DMS153 treated with DMSO at 0.1 percent for 48 hours (cell line): ENCODE measurements at regions not wholly inside any gene's neighbourhood (a gene's known extent, or its start where the extent isn't known, plus 50 kb on each side); places are given as distances from the start of the nearest gene placed in this dataset.
A peak's percentile ranks its signal among the peaks of the same experiment; 100 is the strongest.

ENCODE experiments used
- DNase-seq: peaks from one replicate; lab custom pipeline; 2025; ENCODE audit not compliant: unreplicated experiment; lab: John Stamatoyannopoulos, UW

DNA sequence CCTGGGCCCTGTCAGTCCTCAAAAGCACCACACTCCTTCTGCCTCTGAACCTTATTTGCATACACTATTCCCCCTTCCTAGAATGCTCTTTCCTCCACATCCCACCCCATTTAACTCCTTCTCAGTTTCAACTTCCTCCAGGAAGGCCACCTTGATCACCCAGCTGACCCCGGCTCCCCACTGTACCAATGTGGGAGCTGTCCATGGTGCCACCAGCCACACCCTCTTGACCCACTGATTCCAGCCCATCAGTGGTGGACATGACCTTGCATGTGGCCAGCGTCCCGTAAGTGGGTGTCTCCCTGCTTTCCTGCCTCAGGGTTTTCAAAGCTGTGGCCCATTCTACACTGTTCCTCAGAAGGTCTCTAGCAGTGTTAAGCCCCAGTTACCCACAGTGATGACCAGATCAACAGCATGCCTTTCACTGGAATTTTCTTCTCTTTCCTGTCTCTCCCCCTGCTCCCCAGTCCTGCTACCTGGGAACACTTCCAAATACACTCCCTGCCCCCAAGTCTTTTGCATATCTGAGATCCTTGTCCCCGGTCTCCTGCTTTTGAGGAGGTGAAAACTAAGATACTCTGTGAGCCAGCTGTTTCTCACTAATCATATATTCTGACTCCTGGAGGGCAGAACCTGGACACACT lies 346.6 kb downstream of the MN1 start:
- DNase-seq, result no peak

DNA sequence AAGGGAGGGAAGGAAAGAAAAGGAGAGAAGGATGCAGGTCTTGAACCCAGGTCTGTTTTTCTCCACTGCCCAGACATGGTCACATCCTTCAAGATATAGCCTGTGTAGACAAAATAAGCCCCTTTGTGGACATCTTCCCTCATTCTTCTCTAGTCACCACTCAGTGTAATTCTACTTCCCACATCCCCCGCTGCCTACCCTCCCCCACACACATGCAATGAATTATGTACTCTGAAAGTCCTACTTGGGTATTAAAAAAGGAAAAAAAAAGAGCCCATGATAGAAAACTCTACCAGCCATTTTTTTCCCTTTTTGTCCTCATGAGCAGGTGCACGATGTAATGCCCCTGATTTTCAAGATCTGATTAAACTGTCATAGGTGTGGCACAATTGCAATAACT lies 346.0 kb downstream of the MN1 start:
- DNase-seq, result no peak

DNA sequence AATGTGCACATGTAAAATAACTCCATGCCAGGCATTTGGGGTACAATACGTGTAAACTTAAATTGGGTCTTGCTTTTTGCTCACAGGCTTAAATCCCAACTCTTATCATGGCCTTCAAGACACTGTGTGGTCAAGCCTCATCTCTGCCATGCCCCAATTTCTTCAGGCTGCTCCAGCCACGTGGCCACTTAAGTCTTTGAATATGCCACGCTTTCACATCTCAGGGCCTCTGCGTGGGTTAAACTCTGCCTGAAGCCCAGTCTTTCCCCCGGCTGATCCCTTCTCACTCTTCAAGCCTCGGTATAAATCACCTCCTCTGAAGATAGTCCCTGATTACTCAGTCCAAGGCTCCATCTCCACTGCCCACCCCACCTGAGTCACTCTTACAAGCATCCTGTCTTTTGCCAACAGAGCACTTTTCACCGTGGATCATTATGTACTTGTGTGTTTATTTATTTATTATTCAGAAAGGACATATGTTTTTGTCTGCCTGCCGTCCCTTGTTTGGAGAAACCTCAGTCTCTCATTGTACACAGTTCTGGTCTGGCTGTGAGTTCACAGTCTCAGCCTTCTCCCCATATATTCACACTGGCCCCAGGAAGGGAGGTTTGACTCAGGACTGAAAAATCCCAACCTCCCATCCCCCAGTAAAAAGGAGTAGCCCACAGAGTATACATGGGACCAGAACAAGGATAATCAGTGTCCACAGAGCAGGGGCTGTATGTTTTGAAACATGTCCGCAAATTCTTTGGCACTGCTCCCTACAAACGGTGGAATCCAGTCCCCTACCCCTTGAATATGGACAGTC lies 344.7 kb downstream of the MN1 start:
- no peak for DNase-seq

DNA sequence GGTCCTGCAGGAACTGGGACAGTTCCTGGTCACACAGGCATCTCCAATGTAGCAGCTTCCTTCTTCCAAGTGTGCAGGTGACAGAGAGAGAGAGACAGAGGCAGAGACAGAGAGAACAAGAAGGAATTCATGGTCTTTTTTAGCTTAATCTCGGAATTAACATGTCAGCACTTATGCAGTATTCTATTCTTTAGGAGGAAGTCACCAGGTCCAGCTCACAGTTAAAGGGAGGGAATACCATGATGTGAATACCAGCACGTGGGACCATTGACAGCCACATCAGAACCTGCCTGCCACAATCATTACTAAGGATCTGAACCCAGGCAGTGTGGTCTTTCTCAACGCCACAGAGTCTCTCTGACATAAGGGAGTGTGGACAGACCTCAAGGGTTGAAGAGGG lies 341.6 kb downstream of the MN1 start:
- no peak for DNase-seq

DNA sequence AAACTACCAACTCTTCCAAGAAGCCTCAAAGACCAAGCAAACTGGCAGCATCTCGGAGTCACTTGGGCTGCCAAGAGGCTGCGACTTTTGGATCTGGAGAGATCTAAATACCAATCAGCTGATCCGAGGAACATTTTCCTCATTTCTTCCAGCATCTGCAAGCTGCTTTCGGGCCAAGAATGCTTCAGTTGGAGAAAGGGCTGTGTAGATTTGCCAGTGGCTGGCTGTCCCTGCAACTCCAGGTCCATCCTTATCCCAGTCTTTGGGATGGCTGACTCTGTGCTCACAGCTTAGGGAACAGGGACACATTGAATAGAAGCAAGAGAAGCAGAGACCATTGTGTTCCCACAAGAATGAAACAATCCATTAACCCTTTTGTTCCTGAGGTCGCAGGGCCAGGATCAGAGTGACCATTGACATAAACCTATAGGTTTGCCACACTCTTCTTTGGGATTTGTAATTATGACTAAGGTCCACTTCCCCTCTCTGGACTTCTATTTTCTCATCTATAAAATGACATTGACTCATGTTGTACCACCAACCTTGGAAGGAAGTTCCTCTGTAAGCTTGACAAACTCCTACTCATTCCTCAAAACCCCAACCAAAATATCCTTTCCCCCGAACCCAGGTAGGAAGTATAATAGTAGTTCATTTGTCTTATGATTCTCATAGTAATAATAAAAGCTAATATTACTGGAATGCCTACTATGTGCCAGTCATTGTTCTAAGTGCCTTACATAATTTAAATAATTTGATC lies 340.8 kb downstream of the MN1 start:
- no peak for DNase-seq

DNA sequence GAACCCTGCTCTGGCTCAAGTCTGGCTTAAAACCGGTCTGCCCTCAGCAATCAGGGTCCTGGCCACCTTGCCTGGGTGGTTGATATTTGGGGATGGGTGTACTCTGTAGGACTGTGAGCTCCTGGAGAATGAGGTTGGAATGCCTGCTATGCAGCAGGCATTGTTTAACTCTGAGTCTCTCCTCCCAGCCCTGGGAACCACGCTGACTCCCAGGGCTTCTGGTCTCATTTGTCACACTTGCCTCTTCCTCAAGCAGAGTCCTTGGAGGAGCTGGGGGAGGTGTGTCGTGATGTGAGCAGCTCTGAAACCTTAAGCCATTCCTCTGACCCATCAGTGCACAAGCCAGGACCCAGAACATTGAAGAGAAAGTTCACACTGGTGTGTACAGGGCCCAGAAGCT lies 340.1 kb downstream of the MN1 start:
- no peak for DNase-seq

DNA sequence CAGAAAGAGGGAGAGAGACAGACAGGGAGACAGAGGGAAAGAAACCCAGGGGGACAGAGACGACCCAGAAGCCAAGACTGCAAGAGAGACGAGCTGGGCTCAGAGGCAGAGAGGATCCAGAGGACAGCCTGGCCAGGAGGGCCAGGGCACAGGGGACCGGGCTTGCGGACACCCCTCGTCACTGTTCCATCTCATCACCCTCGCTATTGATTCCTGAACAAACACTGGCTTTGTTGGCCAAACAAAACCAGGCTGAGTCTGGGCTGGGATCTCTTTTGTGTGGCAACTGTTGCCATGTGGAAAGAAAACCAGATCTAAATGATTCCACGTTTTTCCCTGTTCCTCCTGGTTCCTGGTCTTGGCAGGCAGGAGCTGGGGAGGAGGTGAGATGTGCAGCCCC lies 339.4 kb downstream of the MN1 start:
- DNase-seq, result peak; percentile 44

DNA sequence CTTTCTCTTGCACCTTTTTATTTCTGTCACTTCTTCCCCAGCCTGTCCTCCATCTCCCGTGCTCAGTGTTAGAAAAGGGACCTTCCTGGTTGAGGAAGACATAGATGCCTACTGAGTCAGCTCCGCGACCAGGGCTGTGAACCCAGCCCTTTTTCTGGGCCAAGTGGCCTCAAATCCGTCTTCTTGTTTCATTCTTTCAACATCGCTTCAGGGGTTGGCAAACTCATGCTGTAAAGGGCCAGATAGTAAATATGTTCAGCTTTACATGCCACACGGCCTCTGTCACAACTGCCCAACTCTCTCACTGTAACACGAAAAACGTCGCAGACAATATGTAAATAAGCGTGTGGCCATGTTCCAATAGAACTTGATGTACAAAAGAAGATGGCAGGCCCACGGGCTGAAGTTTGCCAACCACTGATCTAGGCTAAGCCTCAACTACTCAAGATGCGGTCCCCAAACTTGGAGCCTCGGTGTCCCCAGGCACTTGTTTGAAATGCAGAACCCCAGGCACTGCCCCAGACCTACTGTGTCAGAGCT lies 338.4 kb downstream of the MN1 start:
- DNase-seq, result no peak

DNA sequence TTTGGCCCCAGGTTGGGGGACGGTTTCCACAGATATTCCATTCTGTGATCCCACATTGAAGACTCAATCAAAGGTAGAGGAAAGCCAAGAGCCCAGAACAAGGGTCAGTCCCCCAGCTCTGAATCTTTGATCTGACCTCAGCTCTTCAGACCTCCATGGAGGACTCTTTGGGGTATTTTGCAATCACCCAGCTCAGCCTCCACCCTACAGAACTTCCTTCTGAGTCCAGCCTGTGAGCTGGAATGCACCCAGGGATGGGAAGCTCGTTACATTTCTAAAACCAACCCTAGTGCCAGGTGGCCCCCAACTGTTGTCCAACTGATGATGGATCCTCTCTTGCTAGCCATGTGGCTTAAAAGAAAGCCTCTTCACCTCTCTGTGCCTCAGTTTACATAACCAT lies 335.3 kb downstream of the MN1 start:
- DNase-seq, result no peak

DNA sequence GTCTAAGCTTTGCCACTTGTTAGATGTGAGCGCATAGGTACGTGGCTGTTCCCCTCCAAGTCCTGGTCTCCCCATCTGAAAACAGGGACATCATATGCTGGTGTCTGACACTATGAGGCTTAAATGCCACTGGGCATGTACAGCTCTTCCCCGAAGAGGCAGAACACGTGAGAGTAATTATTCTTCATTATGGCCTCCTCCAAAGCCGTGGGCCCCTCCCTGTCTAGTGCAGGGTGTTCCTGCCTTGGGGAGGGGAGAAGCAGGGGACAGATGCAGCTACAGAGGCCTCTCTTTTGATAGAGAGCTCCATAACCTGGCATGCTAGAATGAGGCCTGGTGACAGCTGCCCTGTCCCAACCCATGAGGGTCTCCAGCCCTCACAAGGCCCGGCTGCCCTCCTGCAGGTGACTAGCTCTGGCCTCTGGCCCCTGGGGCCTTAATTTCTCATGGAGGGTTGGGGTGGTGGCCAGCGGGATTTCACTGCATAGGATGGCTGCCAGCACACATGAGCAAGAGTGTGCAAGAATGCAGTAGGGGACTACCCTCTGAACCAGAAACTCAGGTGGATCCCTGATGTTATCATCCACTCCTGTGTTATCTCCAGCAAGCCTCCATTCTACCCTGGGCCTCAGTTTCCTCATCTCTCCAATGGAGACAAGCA lies 334.6 kb downstream of the MN1 start:
- DNase-seq, result no peak

DNA sequence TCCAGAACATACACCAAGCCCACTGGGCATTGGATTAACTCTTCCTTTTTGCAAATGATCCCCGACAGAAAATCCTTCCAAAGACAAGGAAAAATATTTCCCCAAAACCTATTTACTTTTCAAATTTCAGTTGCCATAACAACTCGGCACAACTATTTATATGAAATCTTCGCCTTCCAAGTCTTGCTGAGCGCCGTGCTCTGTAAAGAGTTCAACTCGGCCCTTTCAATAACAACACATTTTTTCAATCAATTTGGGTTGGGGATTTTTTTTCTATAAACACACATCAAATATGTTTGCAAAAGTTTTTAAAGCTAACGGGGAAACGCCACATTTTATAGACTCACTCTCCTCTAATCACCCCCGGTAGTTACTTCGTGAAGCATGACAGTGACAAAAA lies 333.8 kb downstream of the MN1 start:
- no peak for DNase-seq

DNA sequence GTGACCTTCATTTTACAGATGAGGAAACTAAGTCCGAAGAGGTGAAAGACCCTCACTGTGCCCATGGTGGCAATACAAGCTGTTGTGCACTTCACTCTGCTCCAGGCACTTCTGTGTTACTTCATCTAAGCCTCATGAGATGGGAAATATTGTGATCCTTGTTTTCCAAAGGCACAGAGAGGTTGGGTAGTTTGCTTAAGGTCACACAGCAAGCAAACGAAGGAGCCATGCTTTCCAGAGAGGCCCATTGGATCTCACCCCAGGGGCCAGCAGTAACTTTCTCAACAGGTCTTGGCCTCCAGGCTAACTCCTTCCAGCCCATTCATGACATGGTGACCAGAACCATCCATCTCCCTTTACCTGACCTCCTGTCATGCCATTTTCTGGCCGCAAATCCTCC lies 332.8 kb downstream of the MN1 start:
- DNase-seq, result no peak

DNA sequence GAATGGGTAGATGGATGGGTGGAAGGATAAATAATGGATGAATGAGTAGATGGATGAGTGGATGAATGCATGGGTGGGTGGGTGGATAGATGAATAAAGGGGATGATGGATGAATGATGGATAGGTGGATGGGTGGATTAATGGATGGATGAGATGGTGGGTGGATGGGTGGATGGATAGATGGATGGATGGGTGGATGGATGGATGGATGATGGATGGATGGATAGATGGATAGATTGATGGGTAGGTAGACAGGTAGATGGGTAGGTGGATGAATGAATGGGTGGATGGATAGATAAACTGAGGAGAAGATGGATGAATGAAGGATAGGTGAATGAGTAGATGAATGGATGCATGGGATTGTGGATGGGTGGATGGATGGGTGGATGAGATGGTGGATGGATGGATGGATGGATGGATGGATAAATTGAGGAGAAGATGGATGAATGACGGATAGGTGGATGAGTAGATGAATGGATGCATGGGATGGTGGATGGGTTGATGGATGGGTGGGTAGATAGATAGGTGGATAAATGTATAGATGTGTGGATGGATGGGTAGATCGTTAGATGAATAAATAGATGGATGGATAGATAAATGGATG lies 331.3 kb downstream of the MN1 start:
- no peak for DNase-seq

DNA sequence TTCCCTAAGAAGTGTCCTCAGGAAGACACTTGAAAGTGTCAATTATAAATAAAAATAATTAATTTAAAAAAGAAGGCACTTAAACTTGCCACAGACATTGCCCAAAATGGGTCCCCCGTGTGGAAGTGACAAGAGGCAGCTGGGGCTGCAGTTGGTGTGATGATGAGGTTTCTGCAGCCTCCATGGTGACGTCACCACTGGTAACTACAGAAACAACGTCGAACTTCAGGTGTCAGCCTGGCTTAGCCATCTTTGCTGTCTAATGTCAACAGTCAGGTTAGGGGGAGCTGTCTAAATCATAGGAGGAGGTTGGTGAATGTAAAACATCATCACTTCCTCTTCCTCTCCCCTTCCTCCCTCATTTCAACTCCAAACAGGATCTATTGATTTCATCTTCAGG lies 328.6 kb downstream of the MN1 start:
- DNase-seq, result no peak

DNA sequence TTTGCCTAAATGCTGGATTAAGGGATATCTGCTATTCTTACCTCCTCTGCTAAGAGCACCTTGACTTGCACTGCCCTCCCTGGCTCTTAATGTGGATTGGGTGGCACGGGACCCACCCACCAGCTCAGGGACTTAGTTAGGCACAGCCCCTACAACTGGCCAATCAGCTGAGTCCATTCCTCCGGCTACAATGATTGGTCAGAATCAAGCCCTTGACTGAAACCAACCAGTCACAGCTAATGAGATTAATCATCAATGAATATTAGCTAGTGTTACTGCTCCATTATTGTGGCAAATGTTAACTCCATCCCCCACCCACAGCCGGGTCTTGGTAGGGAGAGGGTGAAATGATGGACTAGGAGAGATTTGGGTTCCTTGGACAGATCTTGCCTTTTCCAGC lies 328.0 kb downstream of the MN1 start:
- DNase-seq, result no peak

DNA sequence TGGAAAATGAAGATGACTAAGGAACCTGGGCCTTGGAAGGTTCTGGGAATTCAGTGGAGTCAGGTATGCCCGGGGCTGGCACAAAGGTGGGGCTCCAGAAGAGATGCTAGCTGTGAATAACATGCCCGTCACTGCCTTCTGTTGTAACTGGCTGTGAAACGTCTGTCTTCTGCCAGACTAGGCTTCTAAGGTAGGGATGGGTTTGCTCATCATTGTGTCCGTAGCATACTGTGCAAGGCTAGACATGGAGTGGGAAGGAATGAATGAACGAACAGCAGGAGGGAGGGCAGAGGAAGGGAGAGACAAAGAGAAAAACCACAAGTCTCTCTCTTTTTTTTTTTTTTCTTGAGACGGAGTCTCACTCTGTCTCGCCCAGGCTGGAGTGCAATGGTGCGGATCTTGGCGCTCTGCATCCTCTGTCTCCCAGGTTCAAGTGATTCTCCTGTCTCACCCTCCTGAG lies 327.4 kb downstream of the MN1 start:
- DNase-seq, result no peak

DNA sequence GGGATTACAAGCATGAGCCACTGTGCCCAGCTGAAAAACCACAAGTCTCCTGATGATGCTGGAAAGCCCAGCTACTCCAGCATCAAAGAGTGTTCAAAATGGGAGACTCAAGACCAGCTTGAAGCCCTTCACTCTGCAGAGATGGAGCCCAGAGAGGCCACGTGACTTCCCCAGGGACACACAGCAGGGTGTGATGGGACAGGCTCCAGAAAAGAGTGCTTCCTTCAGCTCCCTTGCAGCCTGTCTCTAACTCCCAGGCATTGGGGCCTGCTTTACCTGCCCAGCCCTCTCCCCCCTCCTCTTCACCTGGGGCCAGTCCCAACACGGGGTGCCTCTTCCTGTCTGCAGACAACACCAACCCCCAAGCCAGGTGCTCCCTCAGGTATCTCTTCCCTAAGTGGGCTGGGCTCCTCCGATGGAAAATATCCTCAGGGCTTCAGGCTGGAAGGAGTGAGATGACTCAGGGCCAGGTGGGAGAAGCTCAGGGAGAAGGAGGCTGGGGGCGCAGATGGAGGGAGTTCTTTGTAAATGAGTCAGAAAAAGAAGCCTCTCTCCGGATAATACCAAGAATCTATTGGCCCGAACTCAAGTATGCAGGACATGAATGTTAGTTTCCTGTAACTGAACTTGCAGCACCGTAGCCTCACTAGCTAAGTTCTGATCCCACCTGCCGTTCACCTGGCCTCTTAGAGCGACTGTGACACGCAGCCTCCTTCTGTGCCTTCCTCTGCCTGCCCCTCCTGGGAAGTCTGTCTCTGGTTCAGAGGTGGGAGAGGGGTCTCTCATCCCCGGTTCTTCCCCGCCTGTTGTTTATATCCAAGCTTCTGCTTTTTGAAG lies 326.6 kb downstream of the MN1 start:
- no peak for DNase-seq

DNA sequence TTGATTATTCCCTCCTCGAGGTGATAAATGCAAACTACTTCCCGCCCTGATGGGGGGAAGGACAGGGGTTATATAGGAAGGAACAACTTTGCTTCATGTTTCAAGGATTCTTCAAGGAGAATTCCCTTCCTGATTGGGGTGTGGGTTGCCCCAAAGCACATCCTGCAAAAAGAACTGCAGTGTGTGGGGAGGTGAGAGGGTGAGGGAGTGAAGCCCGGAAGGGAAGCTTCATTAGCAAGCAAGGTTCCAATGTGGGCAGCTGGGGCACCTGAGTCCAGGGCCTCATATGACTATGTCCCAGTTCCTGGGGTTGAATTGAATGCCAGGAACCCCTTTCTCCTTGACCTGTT lies 326.0 kb downstream of the MN1 start:
- DNase-seq, result no peak

DNA sequence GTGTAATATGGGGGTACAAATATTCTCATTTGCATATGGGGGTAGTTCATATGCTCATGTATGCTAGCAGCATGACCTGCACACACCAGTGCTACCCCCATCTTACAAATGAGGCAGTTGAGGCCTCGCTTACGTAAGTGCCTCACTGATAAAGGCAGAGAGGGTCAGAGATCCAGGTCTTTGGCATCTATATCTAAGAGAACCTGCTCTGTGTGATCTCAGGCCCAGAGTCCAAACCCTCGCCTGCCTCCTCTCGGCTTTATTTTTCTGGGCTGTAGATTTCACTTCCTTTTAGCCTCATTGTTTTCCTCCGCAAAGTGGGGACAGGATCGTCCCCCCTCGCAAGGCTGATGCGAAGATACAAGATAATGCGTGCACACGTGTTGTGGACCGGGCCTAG lies 325.2 kb downstream of the MN1 start:
- no peak for DNase-seq

DNA sequence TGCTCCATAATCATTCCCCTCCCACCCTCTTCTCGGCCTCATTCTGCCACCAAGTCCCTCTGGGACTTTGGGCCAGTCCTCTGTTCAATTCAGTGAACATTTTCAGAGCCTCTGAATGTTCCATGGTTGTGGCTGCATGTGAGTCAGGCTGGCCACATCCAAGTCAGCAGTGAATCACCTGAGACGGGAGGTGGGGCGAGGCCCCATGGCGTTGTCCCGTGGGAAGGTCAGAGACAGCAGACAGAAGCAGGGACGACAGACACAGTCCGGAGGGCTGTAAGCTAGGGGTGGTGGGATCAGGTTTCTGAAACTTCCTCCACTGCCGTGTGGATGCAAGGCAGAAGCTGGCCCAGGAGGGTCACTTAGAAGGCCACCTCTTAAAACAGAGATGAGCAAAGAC lies 324.8 kb downstream of the MN1 start:
- no peak for DNase-seq
